ENCODE measurements at regions not wholly inside any gene's neighbourhood (a gene's known extent, or its start where the extent isn't known, plus 50 kb on each side); places are given as distances from the start of the nearest gene placed in this dataset.
A peak's percentile ranks its signal among the peaks of the same experiment; 100 is the strongest.
"Not testable (repeated sequence)": the region's sequence is repeated elsewhere in the genome, so short reads cannot be mapped to it uniquely, and the experiment has no call there.

GRCh38 chr11:8760896-8761295 is 78.3 kb downstream of the RPL27A start:
- no peaks in the 10 kb centered on the region for H3K9me3 Mint-ChIP-seq
- H3K4me3 Mint-ChIP-seq, result no peak overlapping the region
- H3K27me3 Mint-ChIP-seq (ENCODE audit: low read depth), result peaks cover 10% of the 10 kb centered on the region
- no peaks in the 10 kb centered on the region for H3K4me1 Mint-ChIP-seq (ENCODE audit: low read depth)
- H3K36me3 Mint-ChIP-seq (ENCODE audit: insufficient read depth in 2 of 2), result no peaks in the 10 kb centered on the region
- ATAC-seq (replicated peaks in 1 of 2) (no peak), DNase-seq (no peak)
- no peak overlapping the region for H3K27ac Mint-ChIP-seq

GRCh38 chr11:8763070-8763685 is 80.6 kb downstream of the RPL27A start:
- H3K27me3 Mint-ChIP-seq (ENCODE audit: low read depth), result peaks cover 17% of the 10 kb centered on the region

GRCh38 chr11:8765294-8765693 is 82.7 kb downstream of the RPL27A start:
- H3K27me3 Mint-ChIP-seq (ENCODE audit: low read depth), result peaks cover 17% of the 10 kb centered on the region
- ATAC-seq (replicated peaks in 1 of 2), result no peak

More at GRCh38 chr11:8763070-8763685, 80.6 kb downstream of the RPL27A start:
- H3K4me3 Mint-ChIP-seq, result no peak overlapping the region
- no peaks in the 10 kb centered on the region for H3K4me1 Mint-ChIP-seq (ENCODE audit: low read depth)
- no peaks in the 10 kb centered on the region for H3K36me3 Mint-ChIP-seq (ENCODE audit: insufficient read depth in 2 of 2)
- H3K27ac Mint-ChIP-seq, result no peak overlapping the region
- DNase-seq, result no peak
- ATAC-seq (replicated peaks in 1 of 2), result no peak
- H3K9me3 Mint-ChIP-seq, result no peaks in the 10 kb centered on the region

GRCh38 chr11:8766043-8766987 is 83.7 kb downstream of the RPL27A start:
- Mint-ChIP-seq H3K4me3 (no peak overlapping the region), H3K27me3 (ENCODE audit: low read depth) (peaks cover 17% of the 10 kb centered on the region), H3K4me1 (ENCODE audit: low read depth) (no peaks in the 10 kb centered on the region), H3K9me3 (no peaks in the 10 kb centered on the region), H3K36me3 (ENCODE audit: insufficient read depth in 2 of 2) (no peaks in the 10 kb centered on the region), H3K27ac (no peak overlapping the region)
- no peak for ATAC-seq (replicated peaks in 1 of 2)
- no peak for DNase-seq

More at GRCh38 chr11:8765294-8765693, 82.7 kb downstream of the RPL27A start:
- Mint-ChIP-seq H3K27ac (no peak overlapping the region), H3K4me3 (no peak overlapping the region), H3K4me1 (ENCODE audit: low read depth) (no peaks in the 10 kb centered on the region), H3K36me3 (ENCODE audit: insufficient read depth in 2 of 2) (no peaks in the 10 kb centered on the region), H3K9me3 (no peaks in the 10 kb centered on the region)
- DNase-seq, result no peak

- Mint-ChIP-seq H3K36me3 (ENCODE audit: insufficient read depth in 2 of 2) (no peaks in the 10 kb centered on the region), H3K4me1 (ENCODE audit: low read depth) (no peaks in the 10 kb centered on the region), H3K27me3 (ENCODE audit: low read depth) (peaks cover 17% of the 10 kb centered on the region), H3K4me3 (no peak overlapping the region), H3K27ac (no peak overlapping the region), H3K9me3 (no peaks in the 10 kb centered on the region)
- DNase-seq (no peak), ATAC-seq (replicated peaks in 1 of 2) (no peak)
These were observed 84.4 kb downstream of the RPL27A start for GRCh38 chr11:8766988-8767374.

- no peak overlapping the region for H3K27ac Mint-ChIP-seq
- H3K27me3 Mint-ChIP-seq (ENCODE audit: low read depth), result peaks cover 22% of the 10 kb centered on the region
- DNase-seq, result no peak
- ATAC-seq (replicated peaks in 1 of 2), result peak in 1 of 2 donors; percentile 32
- no peaks in the 10 kb centered on the region for H3K36me3 Mint-ChIP-seq (ENCODE audit: insufficient read depth in 2 of 2)
- no peaks in the 10 kb centered on the region for H3K9me3 Mint-ChIP-seq
- no peak overlapping the region for H3K4me3 Mint-ChIP-seq
- no peaks in the 10 kb centered on the region for H3K4me1 Mint-ChIP-seq (ENCODE audit: low read depth)
These were observed 85.0 kb downstream of the RPL27A start for GRCh38 chr11:8767466-8768142.

GRCh38 chr11:8768625-8769333 is 86.2 kb downstream of the RPL27A start:
- DNase-seq (peak in 1 of 2 donors; percentile 13), ATAC-seq (replicated peaks in 1 of 2) (peak; percentile 60 to 67)
- Mint-ChIP-seq H3K4me1 (ENCODE audit: low read depth) (no peaks in the 10 kb centered on the region), H3K4me3 (no peak overlapping the region), H3K36me3 (ENCODE audit: insufficient read depth in 2 of 2) (no peaks in the 10 kb centered on the region), H3K27ac (no peak overlapping the region), H3K27me3 (ENCODE audit: low read depth) (peaks cover 17% of the 10 kb centered on the region), H3K9me3 (no peaks in the 10 kb centered on the region)

GRCh38 chr11:8772571-8773519 is 90.3 kb downstream of the RPL27A start:
- no peak overlapping the region for H3K27ac Mint-ChIP-seq
- no peaks in the 10 kb centered on the region for H3K36me3 Mint-ChIP-seq (ENCODE audit: insufficient read depth in 2 of 2)
- H3K4me3 Mint-ChIP-seq, result no peak overlapping the region
- H3K9me3 Mint-ChIP-seq, result no peaks in the 10 kb centered on the region
- H3K4me1 Mint-ChIP-seq (ENCODE audit: low read depth), result peaks cover 6% of the 10 kb centered on the region
- peaks cover 7% of the 10 kb centered on the region for H3K27me3 Mint-ChIP-seq (ENCODE audit: low read depth)
- ATAC-seq (replicated peaks in 1 of 2) (no peak), DNase-seq (no peak)

- Mint-ChIP-seq H3K9me3 (no peaks in the 10 kb centered on the region), H3K27ac (no peak overlapping the region), H3K36me3 (ENCODE audit: insufficient read depth in 2 of 2) (no peaks in the 10 kb centered on the region), H3K27me3 (ENCODE audit: low read depth) (peaks cover 13% of the 10 kb centered on the region), H3K4me3 (no peak overlapping the region), H3K4me1 (ENCODE audit: low read depth) (peaks cover 6% of the 10 kb centered on the region)
- peak; percentile 31 to 41 for ATAC-seq (replicated peaks in 1 of 2)
- DNase-seq, result no peak
These were observed 91.4 kb downstream of the RPL27A start for GRCh38 chr11:8773916-8774539.

- not testable (repeated sequence) for ATAC-seq (replicated peaks in 1 of 2); H3K9me3 Mint-ChIP-seq; H3K4me3 Mint-ChIP-seq; H3K36me3 Mint-ChIP-seq (ENCODE audit: insufficient read depth in 2 of 2); H3K27ac Mint-ChIP-seq; DNase-seq; H3K4me1 Mint-ChIP-seq (ENCODE audit: low read depth)
- peaks cover 18% of the 10 kb centered on the region for H3K27me3 Mint-ChIP-seq (ENCODE audit: low read depth)
These were observed 92.3 kb downstream of the RPL27A start for GRCh38 chr11:8774916-8775315.

GRCh38 chr11:8775332-8775731 is 92.7 kb downstream of the RPL27A start:
- no peak overlapping the region for H3K27ac Mint-ChIP-seq
- ATAC-seq (replicated peaks in 1 of 2) (no peak), DNase-seq (no peak)
- H3K9me3 Mint-ChIP-seq, result no peaks in the 10 kb centered on the region
- no peak overlapping the region for H3K4me3 Mint-ChIP-seq
- H3K36me3 Mint-ChIP-seq (ENCODE audit: insufficient read depth in 2 of 2), result no peaks in the 10 kb centered on the region
- H3K4me1 Mint-ChIP-seq (ENCODE audit: low read depth), result peaks cover 6% of the 10 kb centered on the region
- H3K27me3 Mint-ChIP-seq (ENCODE audit: low read depth), result peaks cover 22% of the 10 kb centered on the region

All from activated T-cell treated with anti-CD3 and anti-CD28 coated beads, Interleukin-2, amount 50 U/mL, for 72 hours (primary cell).